ENCODE measurements at regions not wholly inside any gene's neighbourhood (a gene's known extent, or its start where the extent isn't known, plus 50 kb on each side); places are given as distances from the start of the nearest gene placed in this dataset.

DNA sequence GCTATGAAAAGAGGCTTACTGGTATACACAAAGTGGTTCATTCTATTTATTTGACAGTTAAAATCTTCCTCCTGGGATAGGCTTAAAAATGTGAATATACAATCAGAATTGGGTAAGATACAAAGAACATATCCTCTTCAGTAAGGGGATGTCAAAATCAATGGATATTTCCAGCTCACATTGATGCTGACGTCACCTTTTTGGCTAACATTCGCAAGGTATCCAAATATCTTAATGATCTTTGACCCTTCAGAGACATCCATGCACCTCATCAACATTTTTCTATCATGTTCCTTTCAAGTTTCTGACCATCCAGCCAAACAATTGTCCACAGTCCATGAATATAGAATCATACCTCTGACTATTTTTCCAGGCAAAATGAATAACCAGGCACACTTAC, 697.3 kb downstream of the NR2F2 start:
- TF ChIP-seq POLR2A (IDR thresholded peaks at IDR 0.05): no peak
- TF ChIP-seq, protein P1, sequence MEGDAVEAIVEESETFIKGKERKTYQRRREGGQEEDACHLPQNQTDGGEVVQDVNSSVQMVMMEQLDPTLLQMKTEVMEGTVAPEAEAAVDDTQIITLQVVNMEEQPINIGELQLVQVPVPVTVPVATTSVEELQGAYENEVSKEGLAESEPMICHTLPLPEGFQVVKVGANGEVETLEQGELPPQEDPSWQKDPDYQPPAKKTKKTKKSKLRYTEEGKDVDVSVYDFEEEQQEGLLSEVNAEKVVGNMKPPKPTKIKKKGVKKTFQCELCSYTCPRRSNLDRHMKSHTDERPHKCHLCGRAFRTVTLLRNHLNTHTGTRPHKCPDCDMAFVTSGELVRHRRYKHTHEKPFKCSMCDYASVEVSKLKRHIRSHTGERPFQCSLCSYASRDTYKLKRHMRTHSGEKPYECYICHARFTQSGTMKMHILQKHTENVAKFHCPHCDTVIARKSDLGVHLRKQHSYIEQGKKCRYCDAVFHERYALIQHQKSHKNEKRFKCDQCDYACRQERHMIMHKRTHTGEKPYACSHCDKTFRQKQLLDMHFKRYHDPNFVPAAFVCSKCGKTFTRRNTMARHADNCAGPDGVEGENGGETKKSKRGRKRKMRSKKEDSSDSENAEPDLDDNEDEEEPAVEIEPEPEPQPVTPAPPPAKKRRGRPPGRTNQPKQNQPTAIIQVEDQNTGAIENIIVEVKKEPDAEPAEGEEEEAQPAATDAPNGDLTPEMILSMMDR (IDR thresholded peaks at IDR 0.05): no peak

Measured in thyroid gland (tissue), 4 donors.